WTC11 (cell line): ENCODE measurements at regions not wholly inside any gene's neighbourhood (a gene's known extent, or its start where the extent isn't known, plus 50 kb on each side); places are given as distances from the start of the nearest gene placed in this dataset.

Source experiments
- ATAC-seq: fragments of 200-7000 bp; cut with Tn5 transposase; 2 replicates; pipeline ENCODE4 v1.10.0; 2021; ENCODE audit warnings: mild to moderate bottlenecking, moderate library complexity
- CTCF ChIA-PET: fragments of 300-600 bp; sonication (Branson Sonifier 250); formaldehyde crosslinking; loops from one replicate; lab custom pipeline; 2021; ENCODE audit warnings: antibody characterized with exemption; lab: Charles Lee
- POLR2A ChIA-PET: fragments of 350-600 bp; sonication (Branson Sonifier 250); formaldehyde crosslinking; loops from one replicate; lab custom pipeline; 2021; ENCODE audit warnings: antibody characterized with exemption; lab: Charles Lee
- DNase-seq: peaks from one replicate; pipeline ENCODE4 v3.0.0; 2021; ENCODE audit warnings: low spot score
- H3K27ac Mint-ChIP-seq: 2 replicates; pipeline ENCODE4 v1.8.0; 2021; ENCODE audit warnings: mixed read lengths
- H3K27me3 Mint-ChIP-seq: 2 replicates; pipeline ENCODE4 v1.8.0; 2021; ENCODE audit warnings: low read depth, mild to moderate bottlenecking, moderate library complexity, mixed read lengths
- H3K36me3 Mint-ChIP-seq: 2 replicates; pipeline ENCODE4 v1.8.0; 2021; ENCODE audit warnings: mixed read lengths
- H3K4me1 Mint-ChIP-seq: 2 replicates; pipeline ENCODE4 v1.8.0; 2022; ENCODE audit warnings: mixed read lengths
- H3K4me3 Mint-ChIP-seq: 2 replicates; pipeline ENCODE4 v1.8.0; 2021; ENCODE audit warnings: mild to moderate bottlenecking, moderate library complexity, mixed read lengths
- H3K9me3 Mint-ChIP-seq: 2 replicates; pipeline ENCODE4 v1.8.0; 2021; ENCODE audit warnings: mixed read lengths
- ATF6 ChIP-seq: sonication (generic); formaldehyde crosslinking; IDR thresholded peaks from 2 replicates; pipeline ENCODE4 v1.8.1; 2023; ENCODE audit warnings: mild to moderate bottlenecking, missing genetic modification reagents
- CDX4 ChIP-seq: fragments of 250-450 bp; sonication (Bioruptor Pico); IDR thresholded peaks from 2 replicates; pipeline ENCODE4 v1.9.0; 2021; ENCODE audit warnings: moderate library complexity, mild to moderate bottlenecking, inconsistent platforms, borderline replicate concordance
- CTCF ChIP-seq: fragments of 200-600 bp; IDR thresholded peaks from 2 replicates; pipeline ENCODE4 v1.8.0; 2022; ENCODE audit warnings: antibody characterized with exemption
- E2F1 ChIP-seq: sonication (generic); formaldehyde crosslinking; IDR thresholded peaks from 2 replicates; pipeline ENCODE4 v1.8.0; 2022; ENCODE audit warnings: mild to moderate bottlenecking, missing genetic modification reagents
- ELF4 ChIP-seq: sonication (generic); formaldehyde crosslinking; IDR thresholded peaks from 2 replicates; pipeline ENCODE4 v1.8.1; 2022; ENCODE audit warnings: low read depth, mild to moderate bottlenecking, moderate library complexity, missing genetic modification reagents
- EMX1 ChIP-seq: fragments of 250-450 bp; sonication (Bioruptor Pico); IDR thresholded peaks from 2 replicates; pipeline ENCODE4 v1.8.0; 2021; ENCODE audit warnings: mild to moderate bottlenecking
- ESRRA ChIP-seq: sonication (generic); formaldehyde crosslinking; IDR thresholded peaks from 2 replicates; pipeline ENCODE4 v1.8.1; 2022; ENCODE audit warnings: mild to moderate bottlenecking, missing genetic modification reagents, borderline replicate concordance
- FOXK1 ChIP-seq: sonication (generic); formaldehyde crosslinking; IDR thresholded peaks from 2 replicates; pipeline ENCODE4 v1.8.0; 2022; ENCODE audit warnings: mild to moderate bottlenecking, moderate library complexity, missing genetic modification reagents
- FOXP1 ChIP-seq: sonication (generic); formaldehyde crosslinking; IDR thresholded peaks from 2 replicates; pipeline ENCODE4 v1.8.0; 2022; ENCODE audit warnings: missing genetic modification reagents, mild to moderate bottlenecking, moderate library complexity, borderline replicate concordance
- GABPB1 ChIP-seq: sonication (generic); formaldehyde crosslinking; IDR thresholded peaks from 2 replicates; pipeline ENCODE4 v1.8.1; 2023; ENCODE audit warnings: mild to moderate bottlenecking, missing genetic modification reagents
- GRHL2 ChIP-seq: fragments of 250-450 bp; sonication (Bioruptor Pico); IDR thresholded peaks from 2 replicates; pipeline ENCODE4 v1.8.0; 2022; ENCODE audit warnings: mild to moderate bottlenecking, moderate library complexity; ENCODE audit not compliant: insufficient replicate concordance, severe bottlenecking
- NFE2L1 ChIP-seq: sonication (generic); formaldehyde crosslinking; IDR thresholded peaks from 2 replicates; pipeline ENCODE4 v1.8.1; 2023; ENCODE audit warnings: missing genetic modification reagents
- NFYB ChIP-seq: sonication (generic); formaldehyde crosslinking; conservative IDR thresholded peaks from 2 replicates; pipeline ENCODE4 v1.8.0; 2022; ENCODE audit warnings: low read depth, missing genetic modification reagents
- NR1H2 ChIP-seq: sonication (generic); formaldehyde crosslinking; IDR thresholded peaks from 2 replicates; pipeline ENCODE4 v1.9.0; 2021; ENCODE audit warnings: mild to moderate bottlenecking, moderate library complexity, missing genetic modification reagents
- OVOL2 ChIP-seq: fragments of 250-450 bp; sonication (Bioruptor Pico); IDR thresholded peaks from 2 replicates; pipeline ENCODE4 v1.9.0; 2021; ENCODE audit warnings: mild to moderate bottlenecking, borderline replicate concordance
- TEAD4 ChIP-seq: sonication (generic); formaldehyde crosslinking; IDR thresholded peaks from 2 replicates; pipeline ENCODE4 v1.8.0; 2022; ENCODE audit warnings: mild to moderate bottlenecking, missing genetic modification reagents
- ZBTB21 ChIP-seq: sonication (generic); formaldehyde crosslinking; IDR thresholded peaks from 2 replicates; pipeline ENCODE4 v1.8.1; 2023; ENCODE audit warnings: mild to moderate bottlenecking, missing genetic modification reagents, borderline replicate concordance
- ZNF121 ChIP-seq: sonication (generic); formaldehyde crosslinking; IDR thresholded peaks from 2 replicates; pipeline ENCODE4 v1.8.0; 2023; ENCODE audit warnings: missing genetic modification reagents
- ZNF263 ChIP-seq: sonication (generic); formaldehyde crosslinking; IDR thresholded peaks from 2 replicates; pipeline ENCODE4 v1.8.1; 2022; ENCODE audit warnings: low read depth, mild to moderate bottlenecking, moderate library complexity, missing genetic modification reagents
- ZNF281 ChIP-seq: sonication (generic); formaldehyde crosslinking; IDR thresholded peaks from 2 replicates; pipeline ENCODE4 v1.8.0; 2023; ENCODE audit warnings: mild to moderate bottlenecking, missing genetic modification reagents
- ZNF416 ChIP-seq: fragments of 250-450 bp; sonication (Bioruptor Pico); IDR thresholded peaks from 2 replicates; pipeline ENCODE4 v1.9.0; 2021; ENCODE audit warnings: mild to moderate bottlenecking, inconsistent platforms
- ZNF512 ChIP-seq: sonication (generic); formaldehyde crosslinking; IDR thresholded peaks from 2 replicates; pipeline ENCODE4 v1.8.1; 2022; ENCODE audit warnings: missing genetic modification reagents, borderline replicate concordance

DNA sequence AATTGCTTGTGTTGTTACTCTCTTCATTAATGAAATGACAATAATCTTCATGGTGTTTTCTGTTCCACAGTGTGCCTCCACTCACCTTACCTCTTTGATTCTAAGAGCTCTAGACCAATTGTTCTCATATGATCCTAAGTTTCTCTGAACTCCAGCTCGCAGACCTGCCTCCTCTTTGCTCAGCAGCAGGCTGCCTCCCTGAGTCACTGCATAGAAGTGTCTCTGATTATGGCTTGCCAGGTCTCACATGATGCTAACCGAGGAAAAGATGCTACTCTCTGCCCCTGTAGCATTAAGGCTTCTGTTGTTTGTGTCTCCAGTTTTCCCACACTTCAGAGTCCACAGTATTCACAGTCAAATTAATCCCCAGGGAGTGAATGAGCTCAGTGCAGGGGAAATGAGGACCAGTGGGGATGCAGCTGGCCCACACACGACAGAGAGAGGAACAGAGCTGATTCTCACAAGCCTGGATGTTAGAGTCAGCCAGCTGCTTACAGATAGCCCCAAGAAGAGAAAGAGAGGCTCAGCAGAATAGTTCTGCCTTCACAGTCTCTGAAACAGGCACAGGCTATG lies 145.9 kb upstream of the EGR2 start (continued):
- TF ChIP-seq FOXP1 (CRISPR knock-in tag) = no peak
- no peak for TF ChIP-seq NFYB (CRISPR knock-in tag)

- CTCF ChIA-PET = no interaction called here
- ATAC-seq = no peak
- DNase-seq = no peak
- no peak overlapping the region for H3K27ac Mint-ChIP-seq
- H3K4me3 Mint-ChIP-seq = no peak overlapping the region
- no peak for TF ChIP-seq ESRRA
- TF ChIP-seq ZNF416 = no peak
- POLR2A ChIA-PET = no interaction called here
- H3K27me3 Mint-ChIP-seq = no peaks in the 10 kb centered on the region
- H3K4me1 Mint-ChIP-seq = peaks cover 10% of the 10 kb centered on the region
- H3K9me3 Mint-ChIP-seq = peaks cover 11% of the 10 kb centered on the region
- no peaks in the 10 kb centered on the region for H3K36me3 Mint-ChIP-seq
Measured at GRCh38 chr10:62960416-62960815, 144.2 kb upstream of the EGR2 start.

- Mint-ChIP-seq H3K4me3 (no peak overlapping the region), H3K27ac (no peak overlapping the region), H3K9me3 (peaks cover 11% of the 10 kb centered on the region), H3K4me1 (peaks cover 10% of the 10 kb centered on the region)
- POLR2A ChIA-PET = interaction anchor here (0.7 kb wide), 1 partner anchor 37 kb away, joined by 3 read pairs; no protein-coding TSS in a partner anchor
- no peak for ATAC-seq
- TF ChIP-seq OVOL2 = no peak
- no peak for TF ChIP-seq ATF6 (CRISPR knock-in tag)
- TF ChIP-seq ZNF121 = no peak
- no peak for TF ChIP-seq NR1H2 (CRISPR knock-in tag)
- TF ChIP-seq, all 79 proteins: peak for 0
- Mint-ChIP-seq H3K27me3 (no peaks in the 10 kb centered on the region), H3K36me3 (no peaks in the 10 kb centered on the region)
- CTCF ChIA-PET = no interaction called here
- DNase-seq = no peak
Measured at GRCh38 chr10:62959553-62959952, 143.4 kb upstream of the EGR2 start.

GRCh38 chr10:62958980-62959379 lies 142.8 kb upstream of the EGR2 start:
- no peak overlapping the region for H3K4me3 Mint-ChIP-seq
- H3K4me1 Mint-ChIP-seq = peaks cover 5% of the 10 kb centered on the region; the same call in 1 of the 2 replicates
- CTCF ChIA-PET = no interaction called here
- H3K36me3 Mint-ChIP-seq = no peaks in the 10 kb centered on the region
- no peak for DNase-seq
- no peaks in the 10 kb centered on the region for H3K27me3 Mint-ChIP-seq
- TF ChIP-seq ELF4 (CRISPR knock-in tag) = no peak
- no peak for TF ChIP-seq NFE2L1 (CRISPR knock-in tag)
- no peak for TF ChIP-seq GABPB1 (CRISPR knock-in tag)
- no peak for TF ChIP-seq CTCF
- TF ChIP-seq E2F1 (CRISPR knock-in tag) = no peak
- TF ChIP-seq TEAD4 (CRISPR knock-in tag) = no peak
- no peak for TF ChIP-seq ZNF263 (CRISPR knock-in tag)
- TF ChIP-seq GRHL2 = no peak
- no peak for TF ChIP-seq ZNF512
- no peak for TF ChIP-seq CDX4 (CRISPR knock-in tag)
- no peak for TF ChIP-seq EMX1 (CRISPR knock-in tag)
- TF ChIP-seq FOXK1 (CRISPR knock-in tag) = no peak
- TF ChIP-seq ZBTB21 (CRISPR knock-in tag) = no peak
- no peak for TF ChIP-seq ZNF281 (CRISPR knock-in tag)
- TF ChIP-seq, all 79 proteins: peak for 0
- Mint-ChIP-seq H3K9me3 (peaks cover 9% of the 10 kb centered on the region), H3K27ac (no peak overlapping the region)
- POLR2A ChIA-PET = interaction anchor here (0.6 to 0.7 kb wide), 2 partner anchors 38 to 103 kb away, joined by 3 read pairs; no protein-coding TSS in a partner anchor
- no peak for ATAC-seq
